ENCODE measurements at regions not wholly inside any gene's neighbourhood (a gene's known extent, or its start where the extent isn't known, plus 50 kb on each side); places are given as distances from the start of the nearest gene placed in this dataset.

- no peaks in the 10 kb centered on the region for H3K4me1 Mint-ChIP-seq (ENCODE audit: low read depth)
- no peaks in the 10 kb centered on the region for H3K36me3 Mint-ChIP-seq (ENCODE audit: low read depth)
- TF ChIP-seq, protein P1, sequence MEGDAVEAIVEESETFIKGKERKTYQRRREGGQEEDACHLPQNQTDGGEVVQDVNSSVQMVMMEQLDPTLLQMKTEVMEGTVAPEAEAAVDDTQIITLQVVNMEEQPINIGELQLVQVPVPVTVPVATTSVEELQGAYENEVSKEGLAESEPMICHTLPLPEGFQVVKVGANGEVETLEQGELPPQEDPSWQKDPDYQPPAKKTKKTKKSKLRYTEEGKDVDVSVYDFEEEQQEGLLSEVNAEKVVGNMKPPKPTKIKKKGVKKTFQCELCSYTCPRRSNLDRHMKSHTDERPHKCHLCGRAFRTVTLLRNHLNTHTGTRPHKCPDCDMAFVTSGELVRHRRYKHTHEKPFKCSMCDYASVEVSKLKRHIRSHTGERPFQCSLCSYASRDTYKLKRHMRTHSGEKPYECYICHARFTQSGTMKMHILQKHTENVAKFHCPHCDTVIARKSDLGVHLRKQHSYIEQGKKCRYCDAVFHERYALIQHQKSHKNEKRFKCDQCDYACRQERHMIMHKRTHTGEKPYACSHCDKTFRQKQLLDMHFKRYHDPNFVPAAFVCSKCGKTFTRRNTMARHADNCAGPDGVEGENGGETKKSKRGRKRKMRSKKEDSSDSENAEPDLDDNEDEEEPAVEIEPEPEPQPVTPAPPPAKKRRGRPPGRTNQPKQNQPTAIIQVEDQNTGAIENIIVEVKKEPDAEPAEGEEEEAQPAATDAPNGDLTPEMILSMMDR (IDR thresholded peaks at IDR 0.05): no peak
- no peaks in the 10 kb centered on the region for H3K27me3 Mint-ChIP-seq
- no peak overlapping the region for H3K27ac Mint-ChIP-seq
- no peaks in the 10 kb centered on the region for H3K9me3 ChIP-seq (ENCODE audit: control insufficient read depth in 1 of 2, insufficient read depth in 1 of 2, low read length in 2 of 2)
- DNase-seq (no peak), ATAC-seq (ENCODE audit: poor library complexity) (no peak)
- ChIA-PET POLR2A (no interaction called here), CTCF (no interaction called here)
- no peaks in the 10 kb centered on the region for H3K36me3 ChIP-seq (ENCODE audit: insufficient read depth, low read length)
- no peaks in the 10 kb centered on the region for H3K4me1 ChIP-seq (ENCODE audit: insufficient read depth, low read length)
- H3K4me3 ChIP-seq (ENCODE audit: low read length): no peak overlapping the region
- H3K9me3 Mint-ChIP-seq: peaks cover 12% of the 10 kb centered on the region
- no peak overlapping the region for H3K27ac ChIP-seq (ENCODE audit: low read depth in 1 of 2, low read length in 2 of 2)
- no peaks in the 10 kb centered on the region for H3K27me3 ChIP-seq (ENCODE audit: control insufficient read depth in 1 of 2, insufficient read depth in 2 of 2, low read length in 2 of 2)
- no peak overlapping the region for H3K4me3 Mint-ChIP-seq
- intact Hi-C loops (cut with DNase I, micrococcal nuclease): no loop called here
These were observed 323.4 kb downstream of the CDH19 start for GRCh38 chr18:66280470-66280869.

DNA sequence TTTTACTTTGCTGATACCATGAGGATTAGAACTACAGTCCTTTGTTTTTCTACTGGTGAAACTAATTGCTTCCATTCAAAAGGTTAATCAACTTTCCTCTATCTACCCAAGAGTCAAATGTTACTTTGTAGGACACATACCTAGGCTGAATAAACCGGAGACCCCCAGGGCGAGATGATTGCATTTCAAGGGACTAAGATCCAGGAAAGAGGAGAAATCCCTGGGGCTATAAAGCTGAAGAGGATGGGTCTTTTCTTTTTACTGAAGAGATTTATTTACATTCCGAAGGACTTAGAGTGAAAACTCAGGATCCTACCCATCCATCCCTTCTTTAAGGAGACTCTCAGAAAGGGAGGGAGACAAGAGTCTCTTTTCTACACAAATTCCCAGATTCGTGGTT, 331.9 kb downstream of the CDH19 start:
- DNase-seq: no peak
- H3K36me3 Mint-ChIP-seq (ENCODE audit: low read depth): no peaks in the 10 kb centered on the region
- no peak overlapping the region for H3K4me3 Mint-ChIP-seq
- ATAC-seq (ENCODE audit: poor library complexity): no peak
- H3K27ac ChIP-seq (ENCODE audit: low read depth in 1 of 2, low read length in 2 of 2): no peak overlapping the region
- no peaks in the 10 kb centered on the region for H3K27me3 Mint-ChIP-seq
- H3K27me3 ChIP-seq (ENCODE audit: control insufficient read depth in 1 of 2, insufficient read depth in 2 of 2, low read length in 2 of 2): no peaks in the 10 kb centered on the region
- H3K36me3 ChIP-seq (ENCODE audit: insufficient read depth, low read length): no peaks in the 10 kb centered on the region
- POLR2A ChIA-PET: no interaction called here
- H3K4me1 Mint-ChIP-seq (ENCODE audit: low read depth): no peaks in the 10 kb centered on the region
- no peak overlapping the region for H3K4me3 ChIP-seq (ENCODE audit: low read length)
- TF ChIP-seq, protein P1 (IDR thresholded peaks at IDR 0.05): no peak
- no peaks in the 10 kb centered on the region for H3K4me1 ChIP-seq (ENCODE audit: insufficient read depth, low read length)
- intact Hi-C loops (cut with DNase I, micrococcal nuclease): no loop called here
- peaks cover 3 to 11% of the 10 kb centered on the region in 2 experiments for H3K9me3 ChIP-seq (ENCODE audit: control insufficient read depth in 1 of 2, insufficient read depth in 1 of 2, low read length in 2 of 2)
- CTCF ChIA-PET: no interaction called here
- H3K9me3 Mint-ChIP-seq: peaks cover 11% of the 10 kb centered on the region
- H3K27ac Mint-ChIP-seq: no peak overlapping the region

DNA sequence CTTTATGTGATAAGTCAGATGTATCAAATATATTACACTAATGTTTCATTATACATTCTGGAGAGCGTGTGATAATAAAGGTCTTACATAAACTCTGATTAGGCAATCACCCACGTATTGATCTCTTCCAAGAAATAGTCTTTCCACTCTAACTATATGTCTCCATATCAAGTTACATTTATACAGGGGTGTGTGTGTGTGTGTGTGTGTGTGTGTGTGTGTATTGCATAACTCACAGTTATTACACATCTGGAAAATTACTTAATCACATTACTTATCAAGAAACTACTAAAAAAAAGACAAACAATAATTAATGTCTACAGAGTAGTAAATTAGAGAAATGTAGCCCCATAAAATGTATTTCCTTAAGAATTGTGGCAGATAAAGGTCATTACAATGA, 339.8 kb downstream of the CDH19 start:
- ChIA-PET CTCF (no interaction called here), POLR2A (no interaction called here)
- Histone ChIP-seq H3K9me3 (ENCODE audit: control insufficient read depth in 1 of 2, insufficient read depth in 1 of 2, low read length in 2 of 2) (peaks cover 0 to 4% of the 10 kb centered on the region in 2 experiments), H3K4me1 (ENCODE audit: insufficient read depth, low read length) (no peaks in the 10 kb centered on the region), H3K36me3 (ENCODE audit: insufficient read depth, low read length) (no peaks in the 10 kb centered on the region), H3K27me3 (ENCODE audit: control insufficient read depth in 1 of 2, insufficient read depth in 2 of 2, low read length in 2 of 2) (no peaks in the 10 kb centered on the region), H3K27ac (ENCODE audit: low read depth in 1 of 2, low read length in 2 of 2) (no peak overlapping the region), H3K4me3 (ENCODE audit: low read length) (no peak overlapping the region)
- peaks cover 4% of the 10 kb centered on the region for H3K9me3 Mint-ChIP-seq
- TF ChIP-seq, protein P1 (IDR thresholded peaks at IDR 0.05): no peak
- no peak overlapping the region for H3K27ac Mint-ChIP-seq
- H3K36me3 Mint-ChIP-seq (ENCODE audit: low read depth): no peaks in the 10 kb centered on the region
- no peaks in the 10 kb centered on the region for H3K4me1 Mint-ChIP-seq (ENCODE audit: low read depth)
- ATAC-seq (ENCODE audit: poor library complexity) (no peak), DNase-seq (no peak)
- no peak overlapping the region for H3K4me3 Mint-ChIP-seq
- intact Hi-C loops (cut with DNase I, micrococcal nuclease): no loop called here
- no peaks in the 10 kb centered on the region for H3K27me3 Mint-ChIP-seq
